H4 (cell line): ENCODE measurements at regions not wholly inside any gene's neighbourhood (a gene's known extent, or its start where the extent isn't known, plus 50 kb on each side); places are given as distances from the start of the nearest gene placed in this dataset.
"Not testable (repeated sequence)": the region's sequence is repeated elsewhere in the genome, so short reads cannot be mapped to it uniquely, and the experiment has no call there.

Experiments used
- DNase-seq: peaks from one replicate; pipeline ENCODE4 v3.0.0-alpha.2; 2015; ENCODE audit warnings: low spot score

DNA sequence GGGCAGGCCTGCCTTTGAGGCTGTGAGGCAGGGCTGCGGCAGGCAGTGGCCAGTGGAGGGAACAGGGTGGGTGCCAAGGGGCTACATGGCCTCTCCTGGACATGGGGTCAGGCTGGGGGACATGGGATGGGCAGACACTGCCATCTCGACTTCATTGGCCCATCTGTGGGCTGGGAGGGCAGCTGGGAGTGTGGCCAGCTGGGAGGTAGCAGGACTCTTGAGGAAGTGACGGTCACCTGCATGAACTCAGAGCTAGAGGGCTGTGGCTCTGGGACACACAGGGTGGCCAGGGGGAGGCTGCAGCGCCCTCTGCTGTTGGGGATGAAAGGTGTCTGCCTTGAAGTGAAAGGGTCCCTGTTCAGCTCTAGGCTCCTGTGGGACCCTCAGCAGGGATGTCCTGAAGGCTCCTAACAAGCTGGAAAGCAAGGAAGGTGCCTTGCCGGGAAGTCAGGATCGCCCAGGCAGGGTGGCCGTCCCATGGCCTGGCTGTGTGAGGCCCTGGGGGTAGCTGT, 244.0 kb downstream of the ANKRD30B start:
- DNase-seq = not testable (repeated sequence)

DNA sequence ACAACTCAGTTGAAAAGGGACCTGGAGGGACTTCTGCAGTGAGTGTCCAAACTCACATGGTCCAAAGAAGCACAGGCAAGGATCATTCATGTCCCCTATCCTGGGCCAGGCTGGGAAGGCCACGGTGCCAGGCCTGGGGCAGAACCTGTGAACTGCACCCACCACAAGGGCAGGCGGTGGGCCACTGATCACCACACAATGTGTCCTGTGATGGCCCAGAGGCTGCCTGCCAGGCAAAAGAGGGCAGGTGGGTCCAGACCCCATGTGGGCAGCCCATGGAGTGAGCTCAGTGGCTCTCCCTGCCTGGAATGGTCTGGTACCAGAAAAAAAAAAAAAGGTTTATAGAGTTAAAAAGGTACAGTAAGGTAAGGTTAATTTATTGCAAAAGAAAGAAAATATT, 244.8 kb downstream of the ANKRD30B start:
- DNase-seq = not testable (repeated sequence)

DNA sequence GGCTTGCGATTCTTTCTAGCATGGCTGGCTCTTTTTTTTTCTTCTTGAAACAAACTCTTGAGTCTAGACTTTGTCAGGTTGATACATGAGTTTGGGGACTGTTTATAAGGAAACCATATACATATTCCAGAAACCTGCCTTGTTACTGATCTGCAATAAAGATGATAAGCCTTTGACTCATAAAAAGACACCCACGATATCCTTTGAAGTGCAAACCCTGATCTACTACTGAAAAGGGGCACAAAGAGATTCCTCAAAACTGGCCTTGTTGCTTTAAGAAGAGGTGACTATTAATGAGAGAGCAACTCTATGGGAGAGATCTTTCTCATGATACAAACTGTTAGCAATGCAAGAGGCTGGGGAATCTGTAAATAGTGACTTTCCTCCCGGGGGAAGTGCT, 247.1 kb downstream of the ANKRD30B start:
- not testable (repeated sequence) for DNase-seq

DNA sequence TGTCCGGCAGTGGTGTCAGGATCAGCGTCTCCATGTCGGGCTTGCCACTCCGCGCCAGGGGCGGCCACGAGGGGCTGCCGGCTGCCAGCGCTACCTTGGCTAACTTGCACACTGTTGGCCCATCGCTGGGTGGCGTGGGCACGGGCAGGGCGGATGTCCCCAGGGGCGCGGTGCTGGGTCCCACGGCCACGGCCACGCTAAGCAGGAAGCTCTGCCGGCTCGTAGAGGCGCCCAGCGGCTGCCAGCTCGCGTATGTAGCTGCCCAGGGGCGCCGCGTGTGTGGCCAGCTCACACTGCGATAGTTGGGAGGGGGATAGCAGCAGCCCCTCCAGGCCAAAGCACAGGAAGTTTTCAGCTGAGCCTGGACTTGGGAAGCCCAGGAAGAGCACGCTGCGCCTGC, 249.4 kb downstream of the ANKRD30B start:
- DNase-seq = no peak

DNA sequence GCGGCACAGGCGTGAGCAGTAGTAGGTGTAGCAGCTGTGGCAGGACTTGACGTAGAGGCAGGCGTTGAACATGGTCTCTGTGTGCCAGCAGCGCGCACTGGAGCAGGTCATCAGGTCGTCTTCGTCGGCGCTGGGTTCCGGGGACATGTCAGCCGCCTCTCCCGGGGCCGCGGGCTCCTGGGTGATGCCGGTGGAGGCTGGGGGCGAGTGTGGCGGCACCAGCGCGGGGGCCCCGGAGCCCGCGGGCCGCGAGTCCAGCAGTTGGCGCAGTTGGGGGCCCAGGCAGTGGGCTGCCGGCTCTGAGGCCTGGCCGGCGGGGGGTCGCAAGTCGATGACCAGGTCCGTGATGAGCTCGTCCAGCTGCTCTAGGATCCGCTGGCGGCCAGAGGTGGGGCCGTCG, 249.9 kb downstream of the ANKRD30B start:
- not testable (repeated sequence) for DNase-seq

DNA sequence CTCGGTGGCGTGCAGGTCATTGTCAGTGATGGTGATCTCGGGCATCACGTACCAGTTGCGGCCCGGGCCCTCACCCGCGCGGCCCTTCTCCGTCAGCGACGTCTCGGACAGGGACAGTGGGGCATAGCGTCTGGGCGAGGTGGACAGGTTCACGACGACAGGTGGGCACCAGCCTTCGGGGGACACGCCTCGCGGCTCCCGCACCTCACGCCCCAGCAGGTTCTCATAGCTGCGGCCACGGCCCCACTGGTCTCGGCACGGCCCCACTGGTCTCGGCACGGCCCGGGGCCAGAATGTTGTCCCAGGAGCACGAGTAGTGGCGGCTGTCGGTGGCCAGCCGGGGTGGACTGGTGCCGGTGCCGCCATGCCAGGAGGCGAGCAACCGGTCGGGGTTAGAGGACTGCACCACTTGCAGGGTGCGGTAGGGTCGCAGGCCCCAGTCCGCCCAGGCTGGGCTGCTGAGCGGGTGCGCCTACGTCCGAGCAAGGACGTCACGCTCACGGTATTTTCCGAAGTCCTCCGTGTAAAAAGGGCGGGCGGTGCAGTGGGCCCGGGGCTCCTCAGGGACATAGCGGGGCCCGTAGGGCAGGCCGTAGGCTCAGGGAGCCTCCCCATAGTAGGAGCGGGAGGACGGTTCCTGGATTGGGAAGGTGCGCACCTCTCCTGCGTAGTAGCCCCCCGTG, 250.5 kb downstream of the ANKRD30B start:
- not testable (repeated sequence) for DNase-seq

DNA sequence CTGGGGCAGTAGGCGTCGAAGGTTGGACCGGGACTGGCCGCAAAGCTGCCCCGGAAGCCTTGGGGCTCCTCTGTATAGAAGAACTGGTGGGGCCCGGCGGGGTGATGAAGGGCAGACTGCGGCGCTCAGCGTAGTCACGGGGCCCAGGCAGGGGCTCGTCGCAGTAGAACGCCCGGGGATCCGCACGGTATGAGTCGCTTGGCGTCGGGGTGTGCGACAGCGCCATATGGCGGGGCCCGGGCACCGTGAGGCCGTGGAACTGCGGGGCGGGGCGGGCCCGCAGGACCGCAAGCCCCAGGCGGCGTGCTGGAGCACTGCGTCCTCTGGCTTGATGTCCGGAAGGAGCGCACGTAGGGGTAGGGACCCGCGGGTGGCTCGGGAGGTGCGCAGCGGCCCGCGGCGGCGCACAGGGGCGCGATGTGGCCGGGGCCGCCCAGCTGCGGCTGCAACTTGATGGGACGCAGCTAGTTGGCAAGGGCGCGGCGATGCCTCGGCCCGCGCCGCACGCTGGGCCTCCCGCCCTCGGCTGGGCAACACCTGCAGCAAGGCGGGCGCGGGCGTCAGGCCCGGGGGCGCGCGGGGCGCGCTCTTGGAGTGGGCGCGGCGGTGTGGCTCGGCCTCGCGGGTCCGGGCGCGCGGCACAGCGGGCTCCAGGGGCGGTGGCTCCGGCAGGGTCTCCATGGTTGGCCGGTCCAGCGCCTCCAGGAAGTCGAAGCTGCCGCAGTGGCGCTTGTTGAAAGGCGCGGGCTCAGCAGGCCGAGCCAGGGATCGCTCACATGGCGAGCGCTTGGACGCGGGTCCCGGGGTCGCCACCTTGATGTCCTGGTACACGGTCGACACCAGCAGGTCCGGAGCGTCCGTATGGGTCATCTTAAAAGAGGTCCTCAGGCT, 251.4 kb downstream of the ANKRD30B start:
- DNase-seq = no peak

DNA sequence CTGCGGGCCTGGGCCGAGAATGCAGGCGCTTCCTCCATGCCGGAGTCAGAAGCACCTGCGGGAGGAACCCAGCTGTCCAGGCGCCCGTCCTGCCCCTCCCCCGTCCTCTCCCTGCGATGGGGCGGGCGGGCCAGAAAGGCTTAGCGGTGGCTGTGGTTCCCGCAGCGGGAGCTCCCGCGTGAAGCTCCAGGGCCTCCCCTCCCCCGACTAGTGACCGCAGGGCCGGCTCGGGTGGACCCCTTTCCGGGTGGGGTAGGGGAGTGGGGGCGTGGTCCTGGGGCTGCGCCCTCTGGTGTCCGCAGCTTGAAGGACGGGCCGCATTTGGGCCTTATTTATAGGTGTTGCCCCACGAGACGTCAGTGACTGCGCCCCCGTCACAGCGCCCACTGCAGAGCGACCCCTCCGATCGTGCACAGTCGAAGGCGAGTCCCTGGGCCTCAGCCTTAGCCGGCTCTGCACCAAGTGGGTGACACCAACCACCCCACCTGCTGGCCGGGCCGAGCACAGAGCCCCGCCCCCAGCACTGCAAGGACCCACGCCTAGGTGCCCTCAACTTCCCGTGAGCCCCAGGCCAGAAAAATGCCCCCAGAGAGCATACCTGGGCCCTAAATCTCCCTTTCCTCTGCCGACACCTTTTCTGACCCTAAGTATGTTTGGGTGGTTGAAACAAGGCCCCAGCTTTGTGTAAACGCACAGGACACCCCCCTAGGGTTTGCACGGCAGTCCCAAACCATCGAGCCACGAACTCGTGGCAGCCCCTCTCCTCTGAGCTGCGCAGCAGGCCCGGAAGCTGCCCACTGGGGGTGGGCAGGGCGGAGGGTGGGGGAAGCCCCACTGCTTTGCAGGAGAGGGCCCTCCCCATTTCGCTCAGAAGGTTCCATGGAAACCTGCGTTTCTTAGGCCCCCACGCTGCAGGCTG, 252.4 kb downstream of the ANKRD30B start:
- not testable (repeated sequence) for DNase-seq

DNA sequence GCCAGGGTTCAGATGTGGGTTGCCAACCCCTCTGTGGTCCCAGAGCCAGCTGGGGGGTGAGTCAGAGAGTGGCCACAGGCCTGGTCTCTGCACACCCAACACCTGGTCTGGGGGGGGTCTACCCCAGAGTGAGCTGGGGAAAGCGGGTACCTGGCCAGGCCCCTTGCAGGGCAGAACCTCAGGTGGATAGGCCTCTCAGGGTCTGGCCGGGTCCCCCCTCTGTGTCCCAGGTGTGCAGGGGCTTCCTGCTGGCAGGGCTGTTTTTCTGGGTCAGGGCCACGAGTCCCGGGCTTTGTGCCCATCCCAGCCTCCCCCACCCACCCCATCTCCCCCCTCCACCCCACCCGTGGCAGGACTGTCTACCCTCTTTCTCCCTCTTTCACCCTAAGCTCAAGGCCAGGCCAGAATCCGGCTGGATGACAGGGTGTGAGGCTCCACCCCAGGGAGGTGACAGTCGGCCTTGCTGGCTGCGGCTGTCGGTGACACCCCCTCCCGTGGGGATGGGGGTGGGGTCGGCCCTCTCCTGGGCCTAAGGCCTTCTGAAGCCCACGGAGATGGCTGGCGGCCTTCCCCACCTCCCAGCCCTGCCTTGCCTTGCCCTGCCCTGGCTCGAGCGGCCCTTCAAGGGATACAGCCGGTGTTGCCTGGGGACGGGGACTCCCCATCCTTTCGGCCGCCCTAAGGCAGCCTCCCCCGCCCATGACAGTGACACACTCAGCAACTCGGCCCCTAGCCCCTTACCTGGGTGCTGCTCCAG, 253.2 kb downstream of the ANKRD30B start:
- DNase-seq = not testable (repeated sequence)

DNA sequence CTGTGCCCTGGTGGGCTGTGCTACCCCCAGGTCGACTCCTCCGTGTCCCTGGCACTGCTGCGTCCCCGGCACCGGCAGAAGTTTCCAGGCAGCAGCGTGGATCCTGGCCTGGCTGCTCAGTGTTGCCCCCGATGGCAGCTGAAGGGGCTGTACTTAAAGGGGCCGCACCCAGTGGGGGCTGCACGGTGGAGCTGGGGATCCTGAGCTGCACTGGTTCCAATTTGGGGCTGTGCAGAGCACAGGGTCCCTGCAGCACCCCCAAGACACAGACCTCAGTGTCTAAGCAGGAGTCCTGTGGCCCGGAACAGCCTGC, 253.8 kb downstream of the ANKRD30B start:
- not testable (repeated sequence) for DNase-seq

DNA sequence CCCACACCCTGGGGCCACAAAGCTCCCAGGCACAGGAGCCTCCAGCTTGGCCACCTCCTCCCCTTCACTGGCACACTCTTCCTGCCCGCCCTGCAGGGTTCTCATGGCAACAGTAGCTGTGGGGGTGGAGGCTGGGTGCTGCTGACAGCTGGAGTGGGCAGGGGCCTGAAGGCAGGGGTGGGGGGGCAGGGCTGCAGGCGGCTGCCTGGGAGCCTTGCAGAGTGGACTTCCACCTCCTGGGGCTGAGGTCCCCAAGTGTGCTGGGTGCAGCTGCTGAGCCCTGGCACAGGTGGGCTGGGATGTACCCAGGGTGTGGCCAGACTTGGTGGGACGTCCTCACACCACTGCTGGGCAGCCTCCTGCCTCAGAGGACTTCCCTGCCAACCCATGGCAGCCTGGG, 254.8 kb downstream of the ANKRD30B start:
- DNase-seq = not testable (repeated sequence)

DNA sequence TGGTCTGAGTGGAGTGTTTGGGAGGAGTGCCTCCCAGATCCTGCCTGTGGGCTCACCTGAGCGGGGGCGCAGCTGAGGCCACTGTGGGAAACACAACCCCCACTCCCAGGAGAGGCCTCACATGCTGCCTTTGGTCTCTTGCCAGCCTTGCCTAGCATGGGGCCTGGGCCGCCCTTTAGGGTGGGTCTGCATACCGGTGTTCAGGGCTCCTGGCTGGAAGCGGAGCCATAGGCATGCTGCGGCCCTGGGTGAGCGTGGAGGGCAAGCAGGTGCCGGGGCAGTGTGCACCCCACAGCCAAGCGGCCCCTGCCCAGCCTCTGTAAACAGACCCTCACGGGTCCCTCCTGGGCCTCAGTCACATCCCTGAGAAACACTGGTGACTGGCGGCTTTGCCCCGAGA, 255.3 kb downstream of the ANKRD30B start:
- DNase-seq = not testable (repeated sequence)

DNA sequence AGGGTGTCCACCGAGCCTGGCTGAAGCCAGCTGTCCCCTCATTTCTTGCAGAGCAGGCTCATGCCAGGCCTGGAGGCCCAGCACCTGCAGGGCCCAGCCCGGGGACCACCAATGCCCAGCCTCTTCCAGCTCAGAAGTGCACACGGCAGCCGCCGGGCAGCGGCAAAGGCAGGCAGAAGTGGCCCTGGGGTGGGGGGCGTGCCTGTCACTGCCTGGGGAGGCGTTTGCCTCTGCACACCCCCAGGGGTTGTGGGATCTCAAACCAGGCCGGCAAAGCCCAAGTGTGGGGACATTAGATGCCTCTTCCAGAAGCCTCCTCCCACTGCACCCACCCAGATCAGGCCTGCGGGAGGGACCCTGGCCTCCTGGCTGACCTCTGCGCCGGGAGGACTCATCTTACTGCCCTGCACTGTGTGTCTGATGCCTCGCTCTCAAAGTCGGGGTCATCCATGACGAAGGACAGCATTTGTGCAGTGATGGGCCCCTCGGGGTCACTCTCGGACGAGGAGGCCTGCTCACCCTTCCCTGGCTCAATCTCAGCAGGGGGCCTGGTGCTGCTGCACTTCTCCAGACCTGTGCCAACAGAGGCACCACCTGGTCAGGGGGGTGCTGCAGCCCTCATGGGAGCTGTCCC, 255.8 kb downstream of the ANKRD30B start:
- not testable (repeated sequence) for DNase-seq

DNA sequence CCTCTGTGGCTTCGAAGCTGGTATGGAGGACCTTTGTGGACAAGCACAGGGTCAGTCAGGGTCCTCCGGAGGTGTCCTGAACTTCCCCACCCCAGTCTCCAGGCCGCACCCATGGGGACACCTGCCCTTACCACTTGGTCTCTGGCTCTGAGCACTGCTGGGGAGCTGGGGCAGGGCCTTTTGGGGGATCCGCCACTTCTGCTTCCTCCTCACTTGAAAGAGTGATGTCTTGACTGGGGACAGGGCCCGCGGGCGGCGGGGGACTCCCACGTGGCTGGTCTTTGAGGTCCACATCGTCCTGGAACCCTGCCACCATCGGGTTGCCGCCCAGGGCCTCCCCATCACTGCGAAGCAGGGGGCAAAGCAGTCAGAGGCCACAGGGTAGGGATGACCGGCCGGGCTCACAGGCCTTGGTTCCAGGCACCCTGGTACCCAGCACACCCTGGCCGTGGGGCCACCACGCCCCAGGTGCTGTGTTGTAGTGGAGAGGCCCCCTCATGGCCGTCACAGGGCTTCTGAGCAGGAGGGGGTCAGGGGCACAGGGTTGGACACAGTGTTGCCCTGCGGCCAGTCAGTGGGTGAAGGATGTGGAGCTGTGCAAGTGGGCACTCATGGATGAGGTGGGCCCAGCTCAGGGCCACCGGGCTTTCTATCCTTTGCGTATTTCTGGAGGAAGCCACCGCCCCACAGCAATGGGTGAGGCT, 256.4 kb downstream of the ANKRD30B start:
- not testable (repeated sequence) for DNase-seq

DNA sequence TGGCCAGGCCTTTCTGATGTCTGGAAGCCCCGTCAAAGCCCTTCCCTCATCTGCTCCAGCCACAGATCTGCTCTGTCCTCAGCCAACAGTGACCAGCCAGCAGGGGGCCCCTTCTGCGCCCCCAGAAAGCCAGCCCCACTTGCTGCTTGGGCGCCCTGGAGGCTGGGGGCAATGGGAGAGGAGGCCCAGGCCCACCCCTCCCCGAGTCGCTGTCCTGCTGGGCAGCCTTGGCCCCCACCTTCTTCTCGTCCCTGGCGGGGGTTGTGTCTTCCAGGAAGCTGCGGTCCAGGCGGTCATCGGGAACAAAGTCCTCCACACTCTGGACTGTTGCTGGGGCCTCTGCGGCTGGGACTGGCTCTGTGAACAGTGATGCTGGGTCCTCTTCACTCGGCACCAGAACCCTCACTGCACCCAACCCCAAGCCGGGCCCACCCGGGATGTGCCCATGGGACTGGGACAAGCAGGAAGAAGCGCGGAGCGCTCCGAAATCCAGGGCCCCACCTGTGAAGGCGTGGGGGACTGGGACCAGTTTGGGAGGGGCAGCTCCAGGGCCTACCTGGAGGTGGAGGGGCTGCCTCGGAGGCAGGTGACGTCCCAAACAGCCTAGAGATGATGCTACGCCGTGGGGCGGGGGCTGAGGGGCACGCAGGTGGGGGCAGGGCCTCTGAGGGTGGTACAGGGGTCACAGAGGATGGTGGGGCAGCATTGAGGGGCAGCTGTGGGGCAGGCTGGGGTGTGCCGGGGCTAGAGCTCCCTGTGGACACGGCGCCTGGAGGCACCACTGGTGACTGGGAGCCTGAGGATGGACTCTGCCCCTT, 257.6 kb downstream of the ANKRD30B start:
- no peak for DNase-seq

DNA sequence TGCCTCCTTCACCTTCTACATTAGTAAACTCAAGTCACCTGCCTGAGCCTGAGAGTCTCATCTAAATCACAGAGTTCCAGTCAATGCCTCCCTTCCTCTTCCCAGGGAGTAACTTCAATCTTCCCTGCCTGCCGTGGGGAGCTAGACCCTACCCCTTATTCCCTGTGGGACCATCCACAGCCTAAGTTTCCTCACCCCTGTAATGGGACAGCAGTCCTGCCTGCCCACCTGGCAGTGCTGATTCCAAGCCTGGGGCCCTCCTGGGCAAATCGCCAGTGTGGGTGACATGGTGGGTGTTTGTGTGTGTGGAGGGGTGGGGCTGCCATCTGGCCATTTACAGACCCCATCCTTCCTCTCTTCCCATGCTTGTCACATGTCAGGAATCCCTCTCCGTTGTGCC, 258.6 kb downstream of the ANKRD30B start:
- DNase-seq = not testable (repeated sequence)

DNA sequence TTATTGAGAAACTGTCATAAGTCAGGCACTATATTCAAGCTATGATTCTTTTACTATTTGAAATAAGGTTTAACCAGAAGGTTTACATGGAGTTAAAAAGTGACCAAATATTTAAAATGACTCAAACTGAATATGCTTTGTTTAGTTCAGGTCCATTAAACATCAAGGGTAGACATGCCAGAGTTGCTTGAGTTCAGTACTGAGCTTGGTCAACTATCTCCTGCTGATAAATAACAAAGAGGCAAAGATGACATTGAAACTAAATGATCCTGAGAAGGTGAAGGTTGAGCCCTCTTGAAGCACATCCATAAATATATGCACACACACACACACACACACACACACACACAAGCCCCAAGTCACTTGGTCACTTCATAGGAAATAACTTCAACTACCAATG, 278.1 kb downstream of the ANKRD30B start:
- not testable (repeated sequence) for DNase-seq

DNA sequence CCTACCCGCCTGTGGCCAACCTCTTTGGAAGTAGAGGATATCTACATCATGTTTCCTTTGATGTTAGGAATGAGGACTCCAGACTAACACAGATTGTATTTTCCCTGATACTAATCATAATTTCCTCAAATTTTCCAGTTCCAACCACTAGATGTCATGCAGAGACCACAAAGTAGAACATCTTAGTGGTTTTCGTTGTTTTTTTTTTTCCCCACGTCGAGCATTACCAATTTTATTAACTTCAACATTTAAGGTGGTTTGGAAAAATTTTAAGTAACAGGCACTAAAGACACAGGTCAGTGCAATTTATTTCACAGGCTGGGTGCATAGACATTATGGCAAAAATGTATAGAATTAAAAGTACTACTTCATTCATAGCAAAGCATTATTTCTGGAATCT, 280.1 kb downstream of the ANKRD30B start:
- not testable (repeated sequence) for DNase-seq

DNA sequence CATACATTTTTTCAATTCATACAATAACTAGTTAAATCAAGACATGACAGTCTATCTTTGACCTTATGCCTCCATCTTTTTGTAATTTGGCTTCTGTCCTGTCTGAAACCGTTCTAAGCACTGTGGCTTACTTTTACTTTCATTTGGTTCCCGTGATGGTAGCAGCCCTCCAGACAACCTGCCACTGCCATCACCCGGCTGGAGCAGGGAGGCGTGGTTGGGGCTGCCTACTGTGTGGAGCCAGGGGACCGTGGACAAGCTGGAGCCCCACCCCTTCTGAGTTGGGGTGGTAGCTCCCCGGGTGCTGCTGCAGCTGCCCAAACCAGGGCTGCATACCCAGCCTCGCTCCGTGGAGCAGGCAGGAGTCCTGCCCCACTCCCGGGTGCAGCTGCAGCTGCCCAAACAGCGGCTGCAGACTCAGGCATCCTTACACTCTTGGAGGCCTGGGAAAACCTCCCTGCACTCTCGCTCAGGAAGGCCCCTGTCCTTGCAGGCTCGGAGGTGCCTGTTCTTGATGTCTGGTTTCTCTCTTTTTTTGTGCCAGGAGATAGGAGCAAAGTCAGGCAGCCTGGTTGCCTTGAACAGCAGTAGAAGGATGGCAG, 312.4 kb downstream of the ANKRD30B start:
- DNase-seq = not testable (repeated sequence)
